ENCODE measurements at regions not wholly inside any gene's neighbourhood (a gene's known extent, or its start where the extent isn't known, plus 50 kb on each side); places are given as distances from the start of the nearest gene placed in this dataset.

GRCh38 chr1:239483391-239483790 is 97.0 kb downstream of the CHRM3 start:
- Histone ChIP-seq H2AFZ (ENCODE audit: insufficient read depth, low read depth, low read length, poor library complexity, severe bottlenecking) (no peak overlapping the region), H3K4me3 (replicated peaks in 1 of 3; ENCODE audit: low read depth in 2 of 3, low read length in 3 of 3) (no peak overlapping the region), H3K9ac (ENCODE audit: insufficient read depth, low read length, poor library complexity, severe bottlenecking) (no peak overlapping the region), H3K79me2 (ENCODE audit: insufficient read depth, low read length) (no peaks in the 10 kb centered on the region), H3K9me3 (replicated peaks in 1 of 2; ENCODE audit: control insufficient read depth in 1 of 2, insufficient read depth in 1 of 2, low read length in 2 of 2) (peaks cover 9 to 13% of the 10 kb centered on the region in 2 donors), H3K27ac (ENCODE audit: low read depth in 1 of 2, low read length in 2 of 2) (no peak overlapping the region), H3K27me3 (ENCODE audit: control insufficient read depth in 2 of 2, insufficient read depth in 2 of 2, low read length in 2 of 2) (no peaks in the 10 kb centered on the region), H4K20me1 (ENCODE audit: insufficient read depth, low read length) (no peaks in the 10 kb centered on the region), H3K36me3 (replicated peaks in 1 of 2; ENCODE audit: control insufficient read depth in 1 of 2, insufficient read depth in 2 of 2, low read length in 2 of 2) (no peaks in the 10 kb centered on the region), H3K4me1 (ENCODE audit: control insufficient read depth in 1 of 2, insufficient read depth in 2 of 2, low read length in 2 of 2) (no peaks in the 10 kb centered on the region), H3K4me2 (replicated peaks; ENCODE audit: extremely low read depth, low read length, poor library complexity, severe bottlenecking) (no peak overlapping the region)
- Mint-ChIP-seq H3K27ac (no peak overlapping the region), H3K4me3 (no peak overlapping the region), H3K9me3 (peaks cover 9 to 19% (median 14%) of the 10 kb centered on the region in 7 donors), H3K27me3 (ENCODE audit: low read depth in 3 of 3) (peaks cover 0 to 1% (median 0%) of the 10 kb centered on the region in 3 donors), H3K36me3 (no peaks in the 10 kb centered on the region), H3K4me1 (no peaks in the 10 kb centered on the region)
- DNase-seq: no peak
- no peak for TF ChIP-seq CTCF (IDR thresholded peaks at IDR 0.05)
- intact Hi-C loops (cut with micrococcal nuclease): no loop called here
- WGBS (ENCODE audit: insufficient coverage): no CpG with 5 or more reads among the region's 2 CpGs

DNA sequence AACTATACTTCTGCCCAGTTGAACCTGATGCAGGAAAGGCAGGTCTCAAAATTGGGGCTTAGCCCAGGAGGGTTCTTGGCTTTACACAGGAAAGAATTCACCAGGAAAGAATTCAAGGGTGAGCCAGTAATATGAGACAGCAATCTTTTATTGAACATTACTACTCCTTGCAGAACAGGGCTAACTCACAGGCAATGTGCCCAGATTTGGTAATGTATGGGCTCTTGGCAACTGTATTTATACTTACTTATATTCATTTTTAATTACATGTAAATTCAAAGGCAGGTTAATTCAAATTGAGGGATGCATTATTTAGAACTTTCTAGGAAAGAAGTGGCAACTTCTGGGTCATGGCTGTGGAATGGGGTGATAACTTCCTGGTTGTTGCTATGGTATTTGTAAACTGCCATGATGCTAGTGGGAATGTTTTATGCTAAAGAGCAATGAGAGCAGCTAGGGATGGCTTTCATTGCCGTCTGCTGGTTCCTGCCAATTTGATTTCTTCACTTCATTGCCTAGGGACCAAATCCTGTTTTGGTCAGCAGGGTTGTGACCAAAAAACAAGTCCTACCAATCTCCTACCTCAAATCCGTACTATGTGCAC is 107.5 kb downstream of the CHRM3 start:
- Histone ChIP-seq H2AFZ (ENCODE audit: insufficient read depth, low read depth, low read length, poor library complexity, severe bottlenecking) (no peak overlapping the region), H4K20me1 (ENCODE audit: insufficient read depth, low read length) (no peaks in the 10 kb centered on the region), H3K79me2 (ENCODE audit: insufficient read depth, low read length) (no peaks in the 10 kb centered on the region), H3K9me3 (replicated peaks in 1 of 2; ENCODE audit: control insufficient read depth in 1 of 2, insufficient read depth in 1 of 2, low read length in 2 of 2) (no peaks in the 10 kb centered on the region), H3K4me3 (replicated peaks in 1 of 3; ENCODE audit: low read depth in 2 of 3, low read length in 3 of 3) (no peak overlapping the region), H3K9ac (ENCODE audit: insufficient read depth, low read length, poor library complexity, severe bottlenecking) (no peak overlapping the region), H3K4me1 (ENCODE audit: control insufficient read depth in 1 of 2, insufficient read depth in 2 of 2, low read length in 2 of 2) (no peaks in the 10 kb centered on the region), H3K27me3 (ENCODE audit: control insufficient read depth in 2 of 2, insufficient read depth in 2 of 2, low read length in 2 of 2) (no peaks in the 10 kb centered on the region), H3K4me2 (replicated peaks; ENCODE audit: extremely low read depth, low read length, poor library complexity, severe bottlenecking) (no peak overlapping the region), H3K27ac (ENCODE audit: low read depth in 1 of 2, low read length in 2 of 2) (no peak overlapping the region), H3K36me3 (replicated peaks in 1 of 2; ENCODE audit: control insufficient read depth in 1 of 2, insufficient read depth in 2 of 2, low read length in 2 of 2) (no peaks in the 10 kb centered on the region)
- no peaks in the 10 kb centered on the region for H3K36me3 Mint-ChIP-seq
- H3K9me3 Mint-ChIP-seq: peaks cover 0 to 8% (median 0%) of the 10 kb centered on the region in 7 donors
- H3K27ac Mint-ChIP-seq: no peak overlapping the region
- no peaks in the 10 kb centered on the region for H3K27me3 Mint-ChIP-seq (ENCODE audit: low read depth in 3 of 3)
- no peaks in the 10 kb centered on the region for H3K4me1 Mint-ChIP-seq
- no peak for DNase-seq
- intact Hi-C loops (cut with micrococcal nuclease): no loop called here
- no peak for TF ChIP-seq CTCF (IDR thresholded peaks at IDR 0.05)
- no peak overlapping the region for H3K4me3 Mint-ChIP-seq
- WGBS (ENCODE audit: insufficient coverage): 83% methylated on average over 1 of the region's 2 CpGs

Data from CD14-positive monocyte (primary cell).